ENCODE measurements at regions not wholly inside any gene's neighbourhood (a gene's known extent, or its start where the extent isn't known, plus 50 kb on each side); places are given as distances from the start of the nearest gene placed in this dataset.

GRCh38 chr20:18974660-18975059 lies 161.1 kb downstream of the SCP2D1 start:
- no peaks in the 10 kb centered on the region for H3K36me3 Mint-ChIP-seq (ENCODE audit: low read depth)
- H3K4me3 Mint-ChIP-seq = no peak overlapping the region
- no peaks in the 10 kb centered on the region for H3K4me1 Mint-ChIP-seq
- no peak for DNase-seq
- H3K27me3 Mint-ChIP-seq = peaks cover 2% of the 10 kb centered on the region
- H3K27ac Mint-ChIP-seq = no peak overlapping the region
- POLR2A ChIA-PET = no interaction called here
- CTCF ChIA-PET = interaction anchor here (1.1 kb wide), 1 partner anchor 46 kb away, joined by 3 read pairs; no protein-coding TSS in a partner anchor
- H3K9me3 Mint-ChIP-seq = no peaks in the 10 kb centered on the region

GRCh38 chr20:18977441-18977840 lies 163.9 kb downstream of the SCP2D1 start:
- Mint-ChIP-seq H3K4me3 (no peak overlapping the region), H3K4me1 (no peaks in the 10 kb centered on the region), H3K9me3 (no peaks in the 10 kb centered on the region), H3K27me3 (peaks cover 2% of the 10 kb centered on the region), H3K36me3 (ENCODE audit: low read depth) (no peaks in the 10 kb centered on the region), H3K27ac (no peak overlapping the region)
- POLR2A ChIA-PET = no interaction called here
- DNase-seq = no peak
- CTCF ChIA-PET = no interaction called here

- H3K36me3 Mint-ChIP-seq (ENCODE audit: low read depth) = no peaks in the 10 kb centered on the region
- H3K27ac Mint-ChIP-seq = no peak overlapping the region
- no peak for DNase-seq
- no peaks in the 10 kb centered on the region for H3K4me1 Mint-ChIP-seq
- H3K4me3 Mint-ChIP-seq = no peak overlapping the region
- H3K27me3 Mint-ChIP-seq = peaks cover 2% of the 10 kb centered on the region
- CTCF ChIA-PET = no interaction called here
- no peaks in the 10 kb centered on the region for H3K9me3 Mint-ChIP-seq
- POLR2A ChIA-PET = no interaction called here
These were observed 164.7 kb downstream of the SCP2D1 start for GRCh38 chr20:18978311-18978710.

- no peak overlapping the region for H3K4me3 Mint-ChIP-seq
- H3K4me1 Mint-ChIP-seq = no peaks in the 10 kb centered on the region
- H3K27me3 Mint-ChIP-seq = peaks cover 2% of the 10 kb centered on the region
- H3K9me3 Mint-ChIP-seq = no peaks in the 10 kb centered on the region
- ChIA-PET POLR2A (no interaction called here), CTCF (no interaction called here)
- no peaks in the 10 kb centered on the region for H3K36me3 Mint-ChIP-seq (ENCODE audit: low read depth)
- H3K27ac Mint-ChIP-seq = no peak overlapping the region
- DNase-seq = no peak
These were observed 165.5 kb downstream of the SCP2D1 start for GRCh38 chr20:18979132-18979531.

- DNase-seq = no peak
- peaks cover 2% of the 10 kb centered on the region for H3K27me3 Mint-ChIP-seq
- H3K36me3 Mint-ChIP-seq (ENCODE audit: low read depth) = no peaks in the 10 kb centered on the region
- POLR2A ChIA-PET = no interaction called here
- H3K9me3 Mint-ChIP-seq = no peaks in the 10 kb centered on the region
- H3K4me1 Mint-ChIP-seq = no peaks in the 10 kb centered on the region
- H3K27ac Mint-ChIP-seq = no peak overlapping the region
- CTCF ChIA-PET = no interaction called here
- no peak overlapping the region for H3K4me3 Mint-ChIP-seq
These were observed 168.5 kb downstream of the SCP2D1 start for GRCh38 chr20:18981962-18982539.

- H3K27me3 Mint-ChIP-seq = peaks cover 2% of the 10 kb centered on the region
- ChIA-PET POLR2A (no interaction called here), CTCF (interaction anchor here (0.5 kb wide), 1 partner anchor 142 kb away, joined by 3 read pairs; no protein-coding TSS in a partner anchor)
- H3K4me1 Mint-ChIP-seq = no peaks in the 10 kb centered on the region
- DNase-seq = no peak
- H3K4me3 Mint-ChIP-seq = no peak overlapping the region
- no peaks in the 10 kb centered on the region for H3K9me3 Mint-ChIP-seq
- no peak overlapping the region for H3K27ac Mint-ChIP-seq
- H3K36me3 Mint-ChIP-seq (ENCODE audit: low read depth) = no peaks in the 10 kb centered on the region
These were observed 170.2 kb downstream of the SCP2D1 start for GRCh38 chr20:18983796-18984195.

GRCh38 chr20:18984238-18985200 lies 170.9 kb downstream of the SCP2D1 start:
- POLR2A ChIA-PET = no interaction called here
- DNase-seq = no peak
- CTCF ChIA-PET = interaction anchor here (0.5 kb wide), 1 partner anchor 143 kb away, joined by 3 read pairs; no protein-coding TSS in a partner anchor
- H3K36me3 Mint-ChIP-seq (ENCODE audit: low read depth) = no peaks in the 10 kb centered on the region
- no peak overlapping the region for H3K4me3 Mint-ChIP-seq
- no peaks in the 10 kb centered on the region for H3K9me3 Mint-ChIP-seq
- H3K27me3 Mint-ChIP-seq = peaks cover 2% of the 10 kb centered on the region
- H3K27ac Mint-ChIP-seq = no peak overlapping the region
- H3K4me1 Mint-ChIP-seq = no peaks in the 10 kb centered on the region

- Mint-ChIP-seq H3K9me3 (no peaks in the 10 kb centered on the region), H3K4me1 (no peaks in the 10 kb centered on the region), H3K4me3 (no peak overlapping the region), H3K27ac (no peak overlapping the region), H3K36me3 (ENCODE audit: low read depth) (no peaks in the 10 kb centered on the region), H3K27me3 (peaks cover 2% of the 10 kb centered on the region)
- CTCF ChIA-PET = interaction anchor here (0.6 to 1.2 kb wide), 2 partner anchors 16 to 373 kb away, joined by 3 read pairs; no protein-coding TSS in a partner anchor
- no peak for DNase-seq
- POLR2A ChIA-PET = no interaction called here
These were observed 172.0 kb downstream of the SCP2D1 start for GRCh38 chr20:18985551-18985950.

- ChIA-PET CTCF (interaction anchor here (1.2 kb wide), 1 partner anchor 17 kb away, joined by 3 read pairs; no protein-coding TSS in a partner anchor), POLR2A (no interaction called here)
- Mint-ChIP-seq H3K27ac (no peak overlapping the region), H3K4me3 (no peak overlapping the region), H3K9me3 (no peaks in the 10 kb centered on the region), H3K4me1 (no peaks in the 10 kb centered on the region), H3K27me3 (no peaks in the 10 kb centered on the region), H3K36me3 (ENCODE audit: low read depth) (no peaks in the 10 kb centered on the region)
- DNase-seq = no peak
These were observed 172.7 kb downstream of the SCP2D1 start for GRCh38 chr20:18986146-18986830.

- ChIA-PET POLR2A (no interaction called here), CTCF (no interaction called here)
- Mint-ChIP-seq H3K27ac (no peak overlapping the region), H3K4me1 (no peaks in the 10 kb centered on the region), H3K4me3 (no peak overlapping the region), H3K27me3 (no peaks in the 10 kb centered on the region), H3K36me3 (ENCODE audit: low read depth) (no peaks in the 10 kb centered on the region), H3K9me3 (no peaks in the 10 kb centered on the region)
- no peak for DNase-seq
These were observed 173.5 kb downstream of the SCP2D1 start for GRCh38 chr20:18986895-18987580.

- DNase-seq = no peak
- POLR2A ChIA-PET = no interaction called here
- H3K4me3 Mint-ChIP-seq = no peak overlapping the region
- H3K9me3 Mint-ChIP-seq = no peaks in the 10 kb centered on the region
- H3K36me3 Mint-ChIP-seq (ENCODE audit: low read depth) = no peaks in the 10 kb centered on the region
- no peak overlapping the region for H3K27ac Mint-ChIP-seq
- no peaks in the 10 kb centered on the region for H3K4me1 Mint-ChIP-seq
- CTCF ChIA-PET = no interaction called here
- H3K27me3 Mint-ChIP-seq = no peaks in the 10 kb centered on the region
These were observed 174.3 kb downstream of the SCP2D1 start for GRCh38 chr20:18987781-18988360.

- H3K36me3 Mint-ChIP-seq (ENCODE audit: low read depth) = no peaks in the 10 kb centered on the region
These were observed 175.1 kb downstream of the SCP2D1 start for GRCh38 chr20:18988701-18989100.

More at GRCh38 chr20:18988701-18989100, 175.1 kb downstream of the SCP2D1 start:
- Mint-ChIP-seq H3K27ac (no peak overlapping the region), H3K4me3 (no peak overlapping the region), H3K9me3 (no peaks in the 10 kb centered on the region), H3K4me1 (no peaks in the 10 kb centered on the region), H3K27me3 (no peaks in the 10 kb centered on the region)
- no peak for DNase-seq
- CTCF ChIA-PET = no interaction called here
- POLR2A ChIA-PET = no interaction called here

Data from activated CD4-positive, alpha-beta T cell treated with anti-CD3 and anti-CD28 coated beads, Interleukin-2, amount 10 ng/mL, durations not matched to agents 7 days and 5 days (primary cell).